IPS DF 19.7 (cell line): ENCODE measurements at regions not wholly inside any gene's neighbourhood (a gene's known extent, or its start where the extent isn't known, plus 50 kb on each side); places are given as distances from the start of the nearest gene placed in this dataset.
"Not testable (repeated sequence)": the region's sequence is repeated elsewhere in the genome, so short reads cannot be mapped to it uniquely, and the experiment has no call there.

ENCODE experiments used
- DNase-seq: peaks from one replicate; pipeline ENCODE4 v3.0.0-alpha.2; 2013; ENCODE audit warnings: low read depth, low spot score

GRCh38 chr11:22567759-22568158 is 57.9 kb downstream of the FANCF start:
- DNase-seq = no peak

DNA sequence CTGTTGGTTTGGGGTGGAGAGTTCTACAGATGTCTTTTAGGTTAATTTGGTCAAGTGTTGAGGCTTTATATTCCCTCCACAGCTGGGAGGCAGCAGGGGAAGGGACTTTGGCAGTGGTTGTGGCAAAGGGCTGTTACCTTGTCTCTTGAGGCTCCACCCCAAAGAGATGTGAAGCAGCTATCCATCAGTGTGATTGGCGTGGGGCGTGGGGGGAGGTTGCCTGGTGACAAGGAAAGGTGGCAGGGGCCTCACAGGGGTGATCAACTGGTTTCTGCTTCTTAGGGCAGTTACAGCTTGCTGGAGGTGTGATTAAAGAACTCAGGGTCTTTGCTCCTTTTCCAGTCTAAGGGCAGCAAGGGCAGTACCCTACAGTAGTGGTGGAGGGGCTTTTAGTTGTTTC is 59.3 kb downstream of the FANCF start:
- DNase-seq = no peak

DNA sequence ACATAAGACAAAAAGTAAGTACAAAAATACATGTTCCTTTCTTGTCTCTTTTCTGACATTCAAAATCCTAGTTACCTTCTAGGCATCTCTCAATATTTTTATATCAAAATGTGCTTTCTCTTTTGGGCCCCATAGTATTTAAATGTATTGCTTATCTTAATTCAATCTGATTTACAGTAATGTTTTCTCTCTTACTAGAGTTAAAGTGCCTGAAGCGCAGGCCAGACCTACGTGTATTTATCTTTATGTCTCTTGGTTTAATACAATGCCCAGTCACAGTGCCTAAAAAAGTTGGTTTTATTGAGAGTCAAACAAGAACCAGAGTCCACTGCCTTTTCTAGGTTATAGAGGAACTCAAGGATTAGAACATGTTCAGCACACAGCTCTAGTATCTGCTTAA is 64.3 kb downstream of the FANCF start:
- no peak for DNase-seq

- no peak for DNase-seq
Measured at GRCh38 chr11:22559416-22559815, 66.2 kb downstream of the FANCF start.

DNA sequence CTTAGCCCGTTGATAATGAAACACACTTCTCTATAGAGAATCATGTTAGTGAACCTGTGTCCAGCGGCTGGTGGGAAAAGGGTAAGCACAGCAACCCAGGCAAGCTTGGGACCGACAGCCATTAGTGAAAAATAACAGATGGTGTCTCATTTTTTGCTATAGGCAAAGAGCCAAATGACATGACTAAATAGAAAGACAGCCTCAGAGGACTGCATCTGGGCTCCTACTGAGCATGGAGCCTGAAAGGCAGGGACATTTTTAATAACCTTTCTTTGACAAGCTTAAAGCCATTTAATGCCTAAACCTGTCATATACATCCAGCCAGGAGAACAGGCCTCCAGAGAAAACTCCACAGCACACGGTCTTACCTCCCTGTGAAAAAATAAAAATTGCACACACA is 67.0 kb downstream of the FANCF start:
- no peak for DNase-seq

- no peak for DNase-seq
Measured at GRCh38 chr11:22556381-22556780, 69.2 kb downstream of the FANCF start.

GRCh38 chr11:22555881-22556280 is 69.7 kb downstream of the FANCF start:
- DNase-seq = no peak

GRCh38 chr11:22554221-22554620 is 71.4 kb downstream of the FANCF start:
- DNase-seq = no peak

DNA sequence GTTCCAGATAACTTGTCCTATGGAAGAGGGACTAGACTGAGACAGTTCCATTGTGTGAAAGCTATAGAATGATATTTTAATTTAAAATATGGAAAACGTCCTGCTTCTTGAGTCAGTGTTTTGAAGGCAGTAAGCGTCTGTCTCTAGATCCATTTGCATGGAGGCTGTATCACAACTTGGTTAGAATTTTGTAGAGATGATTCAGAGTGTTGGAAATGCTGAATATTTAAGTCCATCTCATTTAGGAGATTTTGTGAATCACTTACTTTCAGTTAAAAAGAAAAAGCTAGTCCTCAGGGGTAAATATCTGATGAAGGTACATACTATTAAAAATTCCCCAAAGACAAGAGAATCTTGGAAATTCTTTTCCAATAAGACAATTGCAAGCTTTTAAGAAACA is 72.7 kb downstream of the FANCF start:
- DNase-seq = no peak

GRCh38 chr11:22546746-22547145 is 78.9 kb downstream of the FANCF start:
- no peak for DNase-seq

- no peak for DNase-seq
Measured at GRCh38 chr11:22543261-22543660, 82.4 kb downstream of the FANCF start.

DNA sequence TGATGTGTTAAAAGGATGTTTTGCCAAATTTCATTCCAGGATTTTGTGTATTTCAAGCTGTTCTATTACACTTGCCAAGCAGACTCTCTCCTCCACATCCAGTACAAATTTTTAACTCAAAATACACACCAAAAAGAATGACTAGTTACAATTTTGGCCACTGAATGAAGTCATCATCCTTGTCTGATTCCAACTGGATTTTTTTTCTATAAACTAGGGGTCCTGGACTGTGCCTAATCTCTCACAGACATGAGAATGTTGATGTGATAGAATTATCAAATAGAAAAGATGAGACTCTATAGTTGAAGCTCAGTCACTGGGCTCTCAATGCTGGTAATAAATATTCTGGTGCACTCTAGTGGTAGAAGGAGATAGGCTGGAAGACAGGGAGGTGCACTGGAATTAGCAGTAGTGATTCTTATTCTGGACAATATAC is 85.8 kb downstream of the FANCF start:
- no peak for DNase-seq

DNA sequence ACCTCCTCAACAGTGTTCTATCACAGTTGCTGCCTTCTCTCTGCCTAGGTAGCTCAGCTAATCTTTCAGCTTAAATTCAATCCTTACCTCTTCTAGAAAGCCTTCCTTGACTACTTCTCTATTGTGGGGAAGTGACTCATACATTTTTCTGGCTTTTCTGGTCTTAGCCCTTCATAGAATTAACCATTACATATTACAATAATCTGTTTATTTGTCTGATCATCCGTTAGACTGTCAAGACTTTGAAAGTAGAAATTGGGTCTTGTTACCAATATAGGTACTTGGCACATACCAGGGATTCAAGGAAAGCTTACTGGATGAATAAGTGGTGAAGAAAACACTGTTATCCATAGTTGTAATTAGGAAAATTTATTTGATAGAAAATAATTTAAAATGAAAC is 89.6 kb downstream of the FANCF start:
- no peak for DNase-seq

DNA sequence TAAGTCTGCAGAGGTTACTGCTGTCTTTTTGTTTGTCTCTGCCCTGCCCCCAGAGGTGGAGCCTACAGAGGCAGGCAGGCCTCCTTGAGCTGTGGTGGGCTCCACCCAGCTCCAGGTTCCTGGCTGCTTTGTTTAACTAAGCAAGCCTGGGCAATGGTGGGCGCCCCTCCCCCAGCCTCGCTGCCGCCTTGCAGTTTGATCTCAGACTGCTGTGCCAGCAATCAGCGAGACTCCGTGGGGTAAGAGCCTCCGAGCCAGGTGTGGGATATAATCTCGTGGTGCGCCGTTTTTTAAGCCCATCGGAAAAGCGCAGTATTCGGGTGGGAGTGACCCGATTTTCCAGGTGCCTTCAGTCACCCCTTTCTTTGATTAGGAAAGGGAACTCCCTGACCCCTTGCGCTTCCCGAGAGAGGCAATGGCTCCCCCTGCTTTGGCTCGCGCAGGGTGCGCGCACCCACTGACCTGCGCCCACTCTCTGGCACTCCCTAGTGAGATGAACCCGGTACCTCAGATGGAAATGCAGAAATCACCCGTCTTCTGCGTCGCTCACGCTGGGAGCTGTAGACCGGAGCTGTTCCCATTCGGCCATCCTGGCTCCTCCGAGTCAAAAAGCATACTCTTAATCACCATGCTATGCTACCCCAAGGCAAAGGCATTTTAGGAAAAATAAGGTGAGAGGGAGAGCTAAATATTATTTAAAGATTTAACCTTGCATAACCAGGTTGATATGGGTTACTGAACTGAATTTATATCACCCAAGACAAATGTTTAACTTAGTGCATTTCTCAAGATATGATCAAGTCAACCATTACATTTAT is 96.8 kb downstream of the FANCF start:
- not testable (repeated sequence) for DNase-seq

GRCh38 chr11:22522225-22522624 is 103.4 kb downstream of the FANCF start:
- DNase-seq = no peak

GRCh38 chr11:22521226-22521625 is 104.4 kb downstream of the FANCF start:
- DNase-seq = no peak

DNA sequence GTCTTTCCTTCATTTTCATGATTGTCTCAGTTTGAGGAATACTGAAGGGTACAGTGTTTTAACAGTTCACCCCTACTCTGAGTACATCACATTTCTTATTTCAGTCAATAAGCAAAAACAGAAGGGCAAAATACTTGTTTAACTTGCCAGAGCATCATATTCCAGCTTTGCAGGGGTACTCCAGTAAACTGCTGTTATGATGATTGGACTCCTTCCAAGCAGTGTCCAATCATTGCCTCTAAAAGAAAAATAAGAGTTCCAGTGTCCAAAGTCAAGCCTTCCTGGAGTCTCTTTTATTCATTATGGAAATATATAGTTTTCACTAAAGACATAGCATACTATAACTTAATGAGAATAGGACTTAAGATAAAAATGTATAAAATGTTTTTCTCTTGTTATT is 105.1 kb downstream of the FANCF start:
- DNase-seq = no peak

DNA sequence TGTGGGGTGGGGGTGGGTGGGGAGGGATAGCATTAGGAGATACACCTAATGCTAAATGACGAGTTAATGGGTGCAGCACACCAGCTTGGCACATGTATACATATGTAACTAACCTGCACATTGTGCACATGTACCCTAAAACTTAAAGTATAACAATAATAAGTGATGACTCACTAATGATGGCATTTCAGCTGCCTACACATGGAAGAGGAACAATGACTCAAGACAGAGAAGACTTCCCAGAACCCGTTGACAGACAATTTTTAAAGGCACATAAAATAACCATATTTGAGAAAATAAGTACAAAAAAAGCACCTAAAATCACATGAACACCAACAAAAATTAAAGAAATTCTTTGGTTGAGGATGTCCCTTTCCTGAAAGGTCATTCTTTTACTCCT is 107.3 kb downstream of the FANCF start:
- DNase-seq = not testable (repeated sequence)

DNA sequence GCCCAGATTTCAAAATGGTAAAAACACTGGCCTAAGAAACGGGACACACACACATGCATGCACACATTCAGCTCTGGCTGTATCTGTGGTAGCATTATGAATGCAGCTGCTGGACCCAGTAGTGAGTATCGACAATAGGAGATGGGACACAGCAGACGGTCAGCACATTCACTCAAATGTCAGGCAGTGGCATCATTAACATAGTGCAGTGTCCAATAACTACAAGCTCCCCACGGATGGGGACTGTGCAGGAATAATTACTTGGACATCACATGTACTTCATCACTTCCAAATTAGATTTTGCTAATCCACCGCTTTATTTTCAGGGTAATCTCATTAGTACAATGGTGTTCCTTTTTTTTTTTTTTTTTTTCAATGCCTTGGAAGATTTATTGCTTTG is 109.5 kb downstream of the FANCF start:
- DNase-seq = no peak

GRCh38 chr11:22512457-22512856 is 113.2 kb downstream of the FANCF start:
- DNase-seq = no peak

- no peak for DNase-seq
Measured at GRCh38 chr11:22510741-22511140, 114.9 kb downstream of the FANCF start.

DNA sequence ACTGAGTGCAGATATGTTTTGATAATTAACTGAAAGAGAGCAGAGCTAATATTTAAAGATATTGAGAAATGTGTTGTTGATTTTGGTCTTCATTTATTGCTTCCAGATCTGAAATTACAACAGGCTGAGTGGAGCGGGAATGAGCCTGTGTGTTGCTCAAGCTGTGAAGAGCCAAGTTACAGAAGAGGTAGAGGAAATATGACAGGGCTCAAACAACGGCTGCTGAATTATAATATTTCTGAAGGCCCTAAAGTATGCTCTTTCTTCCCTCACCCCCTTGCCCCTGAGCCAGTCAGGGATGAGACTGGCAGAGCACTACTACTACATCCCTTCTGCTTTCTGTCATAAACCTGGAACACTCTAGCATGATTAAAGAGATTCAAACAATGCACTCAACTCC is 115.6 kb downstream of the FANCF start:
- no peak for DNase-seq

- DNase-seq = no peak
Measured at GRCh38 chr11:22508665-22509064, 117.0 kb downstream of the FANCF start.

GRCh38 chr11:22497474-22497873 is 128.1 kb downstream of the FANCF start:
- no peak for DNase-seq
